Cardiac fibroblast (primary cell): ENCODE measurements at regions not wholly inside any gene's neighbourhood (a gene's known extent, or its start where the extent isn't known, plus 50 kb on each side); places are given as distances from the start of the nearest gene placed in this dataset.

ENCODE experiments used
- DNase-seq, 2 donors: peaks; one replicate each; pipeline versions ENCODE4 v3.0.0 to v3.0.0-alpha.2; 2010; ENCODE audit warnings: low read depth in 2 of 2
- H3K4me3 ChIP-seq, 2 donors: replicated peaks in 1 of 2; 1 replicate in 1 of 2; 2 replicates in 1 of 2; pipeline ENCODE4 v1.5.1; 2011; ENCODE audit warnings: low read depth in 2 of 2, low read length in 2 of 2, mild to moderate bottlenecking in 2 of 2, moderate library complexity in 1 of 2
- CTCF ChIP-seq: IDR thresholded peaks from one replicate; pipeline ENCODE4 v1.5.1; 2011; ENCODE audit warnings: low read depth, mild to moderate bottlenecking, low read length, inconsistent platforms

DNA sequence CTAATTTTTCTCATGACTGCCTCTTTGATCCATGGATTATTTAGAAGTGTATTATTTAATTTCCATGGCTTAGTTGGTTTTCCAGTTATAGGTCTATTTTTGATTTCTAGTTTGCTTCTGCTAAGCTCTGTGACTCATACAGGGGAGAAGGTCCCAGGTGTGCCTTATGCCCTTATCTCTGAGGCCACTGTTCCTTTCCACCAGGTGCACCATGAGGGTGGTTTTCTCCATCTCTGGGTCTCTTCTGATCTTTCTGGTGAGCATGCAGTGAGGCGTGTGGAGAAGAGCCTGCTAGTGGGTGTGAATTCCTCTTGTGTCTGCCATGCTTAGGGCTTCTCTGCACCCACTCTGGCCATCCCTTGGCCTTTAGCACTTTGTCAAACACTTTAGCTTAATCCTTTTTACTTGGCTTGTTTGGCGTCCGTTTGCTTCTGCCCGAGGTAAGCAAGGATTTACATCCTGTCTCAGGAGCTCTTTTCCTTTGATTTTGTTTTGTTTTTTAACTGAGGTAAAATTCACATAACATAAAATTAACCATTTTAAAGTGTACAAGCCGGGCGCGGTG, 129.8 kb upstream of the ARL4C start:
- H3K4me3 ChIP-seq = no peak overlapping the region
- TF ChIP-seq CTCF = no peak
- DNase-seq = no peak

- no peak for TF ChIP-seq CTCF
- H3K4me3 ChIP-seq = no peak overlapping the region
- DNase-seq = no peak
These were observed 128.9 kb upstream of the ARL4C start for GRCh38 chr2:234625626-234626250.

DNA sequence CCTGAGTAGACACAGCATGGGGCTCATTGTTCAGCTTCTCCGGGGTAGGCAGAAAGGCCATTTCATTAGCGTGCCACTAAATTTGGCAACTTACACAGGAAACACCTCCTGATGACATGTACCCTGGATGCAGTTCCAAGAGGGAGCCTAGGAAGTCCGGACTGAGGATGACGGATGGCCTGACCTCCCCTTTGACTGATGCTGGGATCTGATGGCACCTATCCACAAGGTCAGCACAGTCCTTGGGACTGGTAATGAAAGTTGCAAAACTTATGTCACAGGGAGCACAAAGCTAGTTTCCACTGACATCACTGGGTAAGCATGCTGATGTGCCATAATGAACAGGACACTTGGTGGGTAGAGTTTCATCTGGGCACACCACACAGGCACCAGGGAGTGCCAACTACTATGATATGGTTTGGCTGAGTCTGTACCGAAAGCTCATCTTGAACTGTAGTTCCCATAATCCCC, 126.7 kb upstream of the ARL4C start:
- DNase-seq = no peak
- no peak overlapping the region for H3K4me3 ChIP-seq
- no peak for TF ChIP-seq CTCF

DNA sequence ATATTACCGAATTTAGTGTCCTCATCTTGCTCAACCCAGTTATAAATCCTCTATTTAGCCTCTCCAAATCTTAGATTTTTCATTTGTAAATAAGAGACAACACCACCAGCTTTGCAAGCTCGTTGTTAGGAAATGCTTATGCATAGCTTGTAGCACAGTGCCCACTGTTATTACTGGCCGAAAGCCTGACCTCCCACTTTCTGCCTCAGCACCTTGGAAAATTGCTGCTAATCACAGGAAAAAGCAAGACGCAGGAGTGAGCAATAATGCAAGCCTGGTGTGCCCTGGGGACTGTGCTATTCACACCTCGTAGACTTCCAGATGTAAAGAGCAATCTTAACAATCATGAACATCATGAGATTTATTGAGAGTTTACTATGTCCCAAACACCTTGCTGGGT, 124.2 kb upstream of the ARL4C start:
- no peak for TF ChIP-seq CTCF
- no peak overlapping the region for H3K4me3 ChIP-seq
- DNase-seq = no peak

DNA sequence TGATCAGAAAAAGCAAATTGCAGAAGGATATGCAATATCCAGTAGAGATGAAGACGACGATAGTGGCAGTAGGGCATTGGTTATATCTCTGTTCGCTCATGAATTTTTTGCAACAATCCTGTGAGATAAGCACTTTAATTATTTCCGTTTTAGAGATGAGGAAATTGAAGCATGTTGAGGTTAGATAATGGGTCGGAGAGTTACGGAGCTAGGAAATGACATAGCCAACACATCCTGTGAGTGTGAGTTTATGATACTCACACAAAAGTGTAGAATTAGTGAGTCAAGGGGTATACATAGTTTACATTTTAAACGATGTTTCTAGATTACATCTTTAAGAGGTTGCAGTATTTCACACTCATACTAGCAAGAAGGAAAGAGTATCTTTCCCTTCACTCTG, 123.1 kb upstream of the ARL4C start:
- TF ChIP-seq CTCF = no peak
- no peak for DNase-seq
- H3K4me3 ChIP-seq = no peak overlapping the region

DNA sequence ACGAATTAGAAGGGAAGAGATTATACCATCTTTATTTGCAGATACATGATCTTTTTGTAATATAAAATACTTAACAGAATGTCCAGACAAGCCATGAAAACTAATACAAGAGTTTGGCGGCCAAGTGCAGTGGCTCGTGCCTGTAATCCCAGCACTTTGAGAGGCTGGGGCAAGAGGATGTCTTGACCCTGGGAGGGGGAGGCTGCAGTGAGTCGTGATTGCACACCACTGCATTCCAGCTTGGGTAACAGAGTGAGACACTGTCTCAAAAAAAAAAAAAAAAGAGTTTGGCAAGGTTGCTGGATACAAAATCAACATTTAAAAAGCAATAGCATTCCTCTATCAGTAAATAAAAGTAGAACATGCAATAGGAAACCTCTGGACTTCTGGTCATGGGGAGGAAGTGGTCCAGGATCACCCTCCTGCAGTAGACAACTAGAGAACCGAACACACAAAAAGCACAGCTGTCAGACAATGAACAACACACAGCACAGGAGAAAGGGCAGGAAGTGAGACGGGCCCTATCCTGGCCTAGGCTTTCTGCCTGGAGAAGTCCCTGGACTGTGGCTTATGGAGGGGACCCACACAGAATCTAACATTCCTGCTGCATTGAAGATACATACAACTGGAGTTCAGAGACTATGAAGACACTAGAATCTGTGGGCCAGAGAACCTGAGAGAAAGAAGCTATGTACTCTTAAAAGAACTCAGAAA, 118.9 kb upstream of the ARL4C start:
- DNase-seq = no peak
- H3K4me3 ChIP-seq = no peak overlapping the region
- no peak for TF ChIP-seq CTCF
